HepG2 (cell line): ENCODE measurements at regions not wholly inside any gene's neighbourhood (a gene's known extent, or its start where the extent isn't known, plus 50 kb on each side); places are given as distances from the start of the nearest gene placed in this dataset.

Experiments used
- ATAC-seq: fragments of 200-7000 bp; cut with Tn5 transposase; 3 replicates; pipeline ENCODE4 v1.9.1; 2020; ENCODE audit warnings: mild to moderate bottlenecking, moderate library complexity
- BruUV-seq: library from RNA; stranded (reverse); fragments of 400-500 nt; replicated peaks from 2 replicates; lab custom pipeline; 2021; lab: Mats Ljungman, UMichigan
- CTCF ChIA-PET: fragments of 300-600 bp; formaldehyde crosslinking; extraction: SDS; loops from one replicate; lab custom pipeline; 2021; ENCODE audit warnings: low total read pairs, inconsistent platforms, low intra/inter-chr PET ratio; lab: Yijun Ruan, JAX
- POLR2A ChIA-PET: fragments of 350-600 bp; sonication (Branson Sonifier 250); formaldehyde crosslinking; loops from one replicate; lab custom pipeline; 2020; ENCODE audit warnings: antibody characterized with exemption, inconsistent platforms; lab: Yijun Ruan, JAX
- DNase-seq: peaks from one replicate; pipeline ENCODE4 v3.0.0-alpha.2; 2015; ENCODE audit warnings: low spot score
- FAIRE-seq: peaks from 3 replicates; lab custom pipeline; 2011; peaks lifted over from hg19 to GRCh38; lab: Jason Lieb, UNC
- H2AFZ ChIP-seq: one replicate; pipeline ENCODE4 v1.6.1; 2011; ENCODE audit warnings: low read length, inconsistent platforms
- H3K27ac ChIP-seq: fragments of 300-600 bp; 3 replicates; pipeline ENCODE4 v1.8.0; 2011; ENCODE audit warnings: mixed run types, mild to moderate bottlenecking, mixed read lengths, low read length, inconsistent platforms; ENCODE audit not compliant: insufficient read depth; ENCODE audit errors: extremely low read length
- H3K27me3 ChIP-seq, 2 experiments: fragments of 200-600 bp in 1 of 2; 2 replicates in 1 of 2; 3 replicates in 1 of 2; pipeline versions ENCODE4 v1.6.0 to v1.8.0; 2011; ENCODE audit warnings: low read length in 2 of 2, mild to moderate bottlenecking in 2 of 2, moderate library complexity in 2 of 2, inconsistent platforms in 1 of 2; ENCODE audit not compliant: insufficient read depth in 2 of 2, control insufficient read depth in 1 of 2
- H3K36me3 ChIP-seq, 2 experiments: fragments of 200-600 bp in 1 of 2; replicated peaks in 1 of 2; 2 replicates in 1 of 2; 3 replicates in 1 of 2; pipeline versions ENCODE4 v1.5.1 to v1.8.0; 2011; ENCODE audit warnings: low read length in 2 of 2, inconsistent platforms in 1 of 2; ENCODE audit not compliant: insufficient read depth in 2 of 2, control insufficient read depth in 1 of 2
- H3K4me1 ChIP-seq: 2 replicates; pipeline ENCODE4 v1.5.1; 2012; ENCODE audit warnings: low read length, inconsistent platforms; ENCODE audit not compliant: insufficient read depth
- H3K4me2 ChIP-seq: 2 replicates; pipeline ENCODE4 v1.6.0; 2011; ENCODE audit warnings: low read depth, low read length, inconsistent platforms
- H3K4me3 ChIP-seq, 3 experiments: fragments of 200-600 bp in 1 of 3; sonication (generic), shearing (Covaris generic) in 1 of 3; replicated peaks in 1 of 3; 2 replicates each; pipeline ENCODE4 v1.5.1; 2011 to 2016; ENCODE audit warnings: low read length in 3 of 3, inconsistent platforms in 2 of 3, low read depth in 2 of 3, mild to moderate bottlenecking in 2 of 3, control low read depth in 1 of 3, mixed read lengths in 1 of 3; ENCODE audit not compliant: insufficient read depth in 1 of 3
- H3K79me2 ChIP-seq: one replicate; pipeline ENCODE4 v1.6.1; 2011; ENCODE audit warnings: low read length, inconsistent platforms; ENCODE audit not compliant: insufficient read depth
- H3K9ac ChIP-seq: 2 replicates; pipeline ENCODE4 v1.6.0; 2011; ENCODE audit warnings: mild to moderate bottlenecking, low read depth, low read length, inconsistent platforms; ENCODE audit not compliant: insufficient read depth
- H3K9me3 ChIP-seq: 2 replicates; pipeline ENCODE4 v1.5.1; 2012; ENCODE audit warnings: mild to moderate bottlenecking, low read length
- H4K20me1 ChIP-seq: 2 replicates; pipeline ENCODE4 v1.6.0; 2011; ENCODE audit warnings: inconsistent platforms, mild to moderate bottlenecking, low read length, moderate library complexity; ENCODE audit not compliant: insufficient read depth
- GZF1 ChIP-seq: sonication (generic); formaldehyde crosslinking; IDR thresholded peaks from 2 replicates; pipeline ENCODE4 v1.5.1; 2020; ENCODE audit warnings: mild to moderate bottlenecking, missing genetic modification reagents
- HOXA3 ChIP-seq: sonication (generic); formaldehyde crosslinking; IDR thresholded peaks from 2 replicates; pipeline ENCODE4 v1.5.0; 2020; ENCODE audit warnings: missing genetic modification reagents
- HOXA9 ChIP-seq: sonication (generic); formaldehyde crosslinking; IDR thresholded peaks from 2 replicates; pipeline ENCODE4 v1.8.1; 2022; ENCODE audit warnings: missing genetic modification reagents, mild to moderate bottlenecking, moderate library complexity, borderline replicate concordance
- KDM5A ChIP-seq: fragments of 200-600 bp; sonication (generic); IDR thresholded peaks from 2 replicates; pipeline ENCODE4 v1.7.0; 2018; ENCODE audit warnings: antibody characterized with exemption, mild to moderate bottlenecking, low read length, borderline replicate concordance
- MED1 ChIP-seq: sonication (generic); formaldehyde crosslinking; IDR thresholded peaks from 2 replicates; pipeline ENCODE4 v1.4.0; 2020; ENCODE audit warnings: missing genetic modification reagents
- MTF1 ChIP-seq: sonication (generic); formaldehyde crosslinking; IDR thresholded peaks from 2 replicates; pipeline ENCODE4 v1.5.0; 2020; ENCODE audit warnings: missing genetic modification reagents
- RBM39 ChIP-seq: fragments of 200-400 bp; formaldehyde crosslinking; IDR thresholded peaks from one replicate; pipeline ENCODE4 v1.6.1; 2018; ENCODE audit warnings: antibody characterized with exemption, mild to moderate bottlenecking, low read depth, low read length; ENCODE audit not compliant: poor library complexity, severe bottlenecking
- REXO4 ChIP-seq: sonication (generic); formaldehyde crosslinking; IDR thresholded peaks from 2 replicates; pipeline ENCODE4 v1.8.0; 2022; ENCODE audit warnings: missing genetic modification reagents, mild to moderate bottlenecking, borderline replicate concordance
- TBP ChIP-seq: sonication (generic); formaldehyde crosslinking; IDR thresholded peaks from 2 replicates; pipeline ENCODE4 v1.5.0; 2020; ENCODE audit warnings: missing genetic modification reagents
- TP53 ChIP-seq: sonication (generic); formaldehyde crosslinking; conservative IDR thresholded peaks from 2 replicates; pipeline ENCODE4 v1.4.0; 2020; ENCODE audit warnings: missing genetic modification reagents
- ZFP37 ChIP-seq: sonication (generic); formaldehyde crosslinking; IDR thresholded peaks from 2 replicates; pipeline ENCODE4 v1.4.0; 2020; ENCODE audit warnings: missing genetic modification reagents, borderline replicate concordance
- ZFX ChIP-seq: sonication (generic); formaldehyde crosslinking; IDR thresholded peaks from 2 replicates; pipeline ENCODE4 v1.4.0; 2020; ENCODE audit warnings: mild to moderate bottlenecking, low read depth, missing genetic modification reagents, moderate library complexity
- ZNF557 ChIP-seq: sonication (generic); formaldehyde crosslinking; IDR thresholded peaks from 2 replicates; pipeline ENCODE4 v1.4.0; 2020; ENCODE audit warnings: missing genetic modification reagents
- WGBS: methylation state at CpG from one replicate; pipeline ENCODE4 v1.1.6; 2017; ENCODE audit warnings: low lambda C conversion rate; 5-methylcytosine and 5-hydroxymethylcytosine counted together
- in situ Hi-C: cut with HindIII; loops from 2 replicates; pipeline ENCODE4 v1.10.0; 2017; ENCODE audit warnings: low pct_unique_long_range_greater_than_20kb; ENCODE audit not compliant: extremely low pct_ligation_motif_present
- intact Hi-C: fragments of 100-400 bp; cut with micrococcal nuclease; formaldehyde crosslinking; loops from one replicate; pipeline ENCODE4 v1.10.0; 2022; ENCODE audit not compliant: unreplicated experiment
- TF ChIP-seq, protein P1 (sequence below): sonication (generic); formaldehyde crosslinking; IDR thresholded peaks from 2 replicates; pipeline ENCODE4 v1.4.0; 2020; ENCODE audit warnings: missing genetic modification reagents, borderline replicate concordance
- TF ChIP-seq, protein P2 (sequence below): sonication (generic); formaldehyde crosslinking; conservative IDR thresholded peaks from 2 replicates; pipeline ENCODE4 v1.8.0; 2022; ENCODE audit warnings: low read depth, missing genetic modification reagents

GRCh38 chr9:105048331-105048730, 120.4 kb upstream of the ABCA1 start:
- Histone ChIP-seq H3K27ac (no peak overlapping the region), H2AFZ (no peak overlapping the region), H3K4me1 (peaks cover 28% of the 10 kb centered on the region), H4K20me1 (no peaks in the 10 kb centered on the region)
- TF ChIP-seq TBP (CRISPR knock-in tag): no peak
- TF ChIP-seq KDM5A: no peak
- TF ChIP-seq REXO4: no peak
- TF ChIP-seq HOXA9: no peak
- TF ChIP-seq MTF1: no peak
- TF ChIP-seq, protein P1, sequence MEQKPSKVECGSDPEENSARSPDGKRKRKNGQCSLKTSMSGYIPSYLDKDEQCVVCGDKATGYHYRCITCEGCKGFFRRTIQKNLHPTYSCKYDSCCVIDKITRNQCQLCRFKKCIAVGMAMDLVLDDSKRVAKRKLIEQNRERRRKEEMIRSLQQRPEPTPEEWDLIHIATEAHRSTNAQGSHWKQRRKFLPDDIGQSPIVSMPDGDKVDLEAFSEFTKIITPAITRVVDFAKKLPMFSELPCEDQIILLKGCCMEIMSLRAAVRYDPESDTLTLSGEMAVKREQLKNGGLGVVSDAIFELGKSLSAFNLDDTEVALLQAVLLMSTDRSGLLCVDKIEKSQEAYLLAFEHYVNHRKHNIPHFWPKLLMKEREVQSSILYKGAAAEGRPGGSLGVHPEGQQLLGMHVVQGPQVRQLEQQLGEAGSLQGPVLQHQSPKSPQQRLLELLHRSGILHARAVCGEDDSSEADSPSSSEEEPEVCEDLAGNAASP (CRISPR knock-in tag): no peak
- no peak for TF ChIP-seq GZF1
- no peak for TF ChIP-seq TP53 (CRISPR knock-in tag)
- TF ChIP-seq HOXA3: no peak
- TF ChIP-seq MED1 (CRISPR knock-in tag): no peak
- no peak for TF ChIP-seq ZNF557
- TF ChIP-seq ZFP37: no peak
- no peak for TF ChIP-seq ZFX (CRISPR knock-in tag)
- TF ChIP-seq, protein P2, sequence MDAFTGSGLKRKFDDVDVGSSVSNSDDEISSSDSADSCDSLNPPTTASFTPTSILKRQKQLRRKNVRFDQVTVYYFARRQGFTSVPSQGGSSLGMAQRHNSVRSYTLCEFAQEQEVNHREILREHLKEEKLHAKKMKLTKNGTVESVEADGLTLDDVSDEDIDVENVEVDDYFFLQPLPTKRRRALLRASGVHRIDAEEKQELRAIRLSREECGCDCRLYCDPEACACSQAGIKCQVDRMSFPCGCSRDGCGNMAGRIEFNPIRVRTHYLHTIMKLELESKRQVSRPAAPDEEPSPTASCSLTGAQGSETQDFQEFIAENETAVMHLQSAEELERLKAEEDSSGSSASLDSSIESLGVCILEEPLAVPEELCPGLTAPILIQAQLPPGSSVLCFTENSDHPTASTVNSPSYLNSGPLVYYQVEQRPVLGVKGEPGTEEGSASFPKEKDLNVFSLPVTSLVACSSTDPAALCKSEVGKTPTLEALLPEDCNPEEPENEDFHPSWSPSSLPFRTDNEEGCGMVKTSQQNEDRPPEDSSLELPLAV: no peak
- no peak for TF ChIP-seq RBM39
- TF ChIP-seq, all 625 proteins: peak for 0
- 63% methylated on average over 1 of the region's 2 CpGs for WGBS
- FAIRE-seq: no peak
- Histone ChIP-seq H3K36me3 (no peaks in the 10 kb centered on the region), H3K27me3 (no peaks in the 10 kb centered on the region), H3K4me3 (no peak overlapping the region), H3K9ac (no peak overlapping the region), H3K4me2 (no peak overlapping the region), H3K9me3 (no peaks in the 10 kb centered on the region), H3K79me2 (no peaks in the 10 kb centered on the region)
- intact Hi-C loops (no loop called here), in situ Hi-C loops (no loop called here)
- ChIA-PET CTCF (no interaction called here), POLR2A (interaction anchor here (1.0 kb wide), 1 partner anchor 16 kb away, joined by 4 read pairs; no protein-coding TSS in a partner anchor)
- no peak for DNase-seq
- no TSS peak for BruUV-seq
- no peak for ATAC-seq
